IPS DF 4.7 (cell line): ENCODE measurements at regions not wholly inside any gene's neighbourhood (a gene's known extent, or its start where the extent isn't known, plus 50 kb on each side); places are given as distances from the start of the nearest gene placed in this dataset.

Experiments used
- DNase-seq: peaks from one replicate; pipeline ENCODE4 v3.0.0-alpha.2; 2013; ENCODE audit warnings: low spot score; ENCODE audit errors: extremely low read depth

DNA sequence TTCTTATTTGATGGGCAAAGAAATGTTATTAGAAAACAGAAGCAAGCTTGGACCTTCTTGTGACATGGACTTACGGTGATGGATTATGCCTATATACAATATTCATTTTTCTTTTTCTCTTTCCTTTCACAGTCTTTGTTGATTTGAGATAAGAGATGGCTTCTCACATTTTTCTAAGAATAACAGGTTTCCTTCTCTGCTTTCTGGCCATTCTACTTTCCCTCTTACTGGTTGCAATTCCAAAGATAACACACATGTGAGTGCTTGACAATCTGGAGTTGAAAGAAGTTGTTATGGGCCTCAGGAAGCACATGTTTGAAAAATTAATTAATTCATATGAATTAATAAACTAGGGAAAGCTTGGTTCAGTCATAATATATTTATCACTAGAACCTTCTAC, 89.8 kb upstream of the RPS23 start:
- no peak for DNase-seq

DNA sequence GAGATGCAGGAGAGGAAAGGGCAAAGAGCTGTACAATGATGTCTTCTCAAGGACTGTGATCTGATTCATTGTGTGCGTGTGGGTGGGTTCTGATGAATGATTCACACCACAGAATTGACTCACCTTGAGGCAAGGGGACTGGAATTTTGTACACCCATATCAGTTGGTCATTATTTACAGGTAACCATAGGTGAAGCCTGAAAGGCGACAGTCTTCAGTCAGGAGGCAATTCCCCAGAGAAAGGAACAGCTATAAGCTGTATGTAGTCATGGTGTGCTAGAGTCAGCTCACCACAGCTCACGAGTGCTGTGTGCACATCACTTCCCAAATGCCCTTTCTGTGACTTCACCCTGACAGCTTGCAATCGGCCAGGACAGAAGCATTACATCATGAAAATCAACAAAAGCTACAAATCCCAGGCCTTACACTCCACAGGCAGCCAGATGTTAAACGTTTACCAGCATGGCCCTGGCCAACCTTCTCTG, 87.6 kb upstream of the RPS23 start:
- DNase-seq: no peak

DNA sequence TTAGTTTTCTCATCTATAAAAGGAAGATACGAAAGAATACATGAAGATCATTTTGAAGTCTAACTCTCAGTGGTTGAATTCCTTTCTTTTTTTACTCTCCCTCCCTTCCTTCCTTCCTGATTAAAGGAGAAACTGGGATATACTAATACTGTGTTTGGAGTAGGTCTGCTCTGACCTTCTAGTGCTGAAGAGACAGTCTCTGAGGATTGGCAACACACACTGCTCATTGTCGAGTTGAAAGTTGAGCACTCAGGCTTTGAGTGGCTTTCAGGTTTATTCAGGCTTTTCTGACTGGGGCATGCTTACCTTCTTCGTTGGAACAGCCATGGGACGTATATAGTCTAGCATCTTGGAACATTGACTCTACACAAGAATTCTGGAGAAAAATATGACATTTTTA, 86.9 kb upstream of the RPS23 start:
- DNase-seq: no peak

DNA sequence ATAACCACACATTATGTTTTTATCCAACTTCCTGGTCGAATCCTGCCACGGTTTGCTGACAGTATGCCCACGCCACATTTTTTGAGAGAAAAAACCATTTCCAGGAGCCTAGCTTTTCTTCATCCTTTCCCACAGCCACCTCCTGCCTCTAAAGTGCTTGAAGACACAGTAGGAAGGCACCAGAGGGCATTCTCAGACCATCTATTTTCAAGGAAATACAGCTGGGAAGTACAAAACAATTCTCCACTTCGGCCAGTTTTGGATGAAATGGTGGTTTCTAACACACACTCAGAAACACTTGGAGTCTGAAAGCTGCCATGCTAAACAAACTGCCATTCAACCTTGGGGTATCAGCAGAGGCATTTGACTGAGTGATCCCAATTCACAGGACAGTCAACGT, 86.3 kb upstream of the RPS23 start:
- DNase-seq: no peak

DNA sequence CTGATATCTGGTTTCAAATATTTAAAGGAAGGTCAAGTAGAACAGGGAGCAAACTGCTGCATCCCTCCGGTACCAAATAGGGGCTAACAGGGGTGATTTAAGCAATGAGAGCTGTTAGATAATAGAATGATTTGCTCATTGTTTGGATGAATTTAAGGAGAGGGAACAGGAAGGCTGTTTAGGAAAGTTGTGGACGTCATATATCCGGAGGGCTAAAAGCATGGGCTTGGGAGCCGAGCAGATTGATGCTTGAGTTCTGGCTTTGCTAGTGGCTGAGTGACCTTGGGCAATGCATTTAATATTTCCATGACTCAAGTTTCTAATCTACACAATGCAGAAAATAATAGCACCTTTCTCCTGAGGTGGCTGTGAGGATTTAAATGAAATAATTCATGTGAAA, 85.4 kb upstream of the RPS23 start:
- no peak for DNase-seq

DNA sequence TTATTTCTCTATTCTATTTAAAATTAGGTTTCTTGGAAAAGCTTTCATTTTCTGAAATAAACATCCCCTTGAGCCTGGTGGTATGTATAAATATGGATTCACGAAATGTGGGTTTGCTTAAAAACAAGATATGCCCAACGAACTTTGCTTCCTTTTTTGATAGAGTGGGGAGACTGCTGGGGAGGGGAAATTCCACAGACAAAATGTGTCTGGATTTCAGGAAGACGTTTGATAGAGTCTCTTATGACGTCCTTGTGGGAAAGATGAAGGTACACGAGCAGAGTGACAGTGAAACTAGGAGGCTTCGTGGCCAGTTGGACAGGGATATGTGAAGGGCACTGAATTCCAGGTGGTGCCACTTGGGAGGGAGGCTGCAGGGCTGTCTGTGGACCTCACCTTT, 84.5 kb upstream of the RPS23 start:
- DNase-seq: no peak

DNA sequence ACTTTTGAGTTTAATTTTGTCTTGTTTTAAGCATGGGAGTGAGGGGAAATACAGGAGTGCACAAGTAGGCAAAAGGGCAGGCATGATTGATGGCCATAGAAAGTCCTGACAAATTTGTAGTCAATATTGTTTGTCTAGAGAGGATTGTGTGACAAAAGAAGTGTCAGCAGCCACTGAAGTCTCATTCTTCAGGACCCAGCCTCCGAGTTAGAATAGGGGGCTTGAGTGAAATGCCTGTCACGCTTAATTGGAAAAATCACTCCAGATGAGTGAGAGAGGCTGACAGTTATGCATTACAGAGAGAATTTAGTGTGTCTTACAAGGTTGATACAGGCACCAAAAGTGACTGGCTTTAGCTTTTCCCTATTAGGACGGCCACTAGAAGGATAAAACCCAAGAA, 81.9 kb upstream of the RPS23 start:
- DNase-seq: no peak

DNA sequence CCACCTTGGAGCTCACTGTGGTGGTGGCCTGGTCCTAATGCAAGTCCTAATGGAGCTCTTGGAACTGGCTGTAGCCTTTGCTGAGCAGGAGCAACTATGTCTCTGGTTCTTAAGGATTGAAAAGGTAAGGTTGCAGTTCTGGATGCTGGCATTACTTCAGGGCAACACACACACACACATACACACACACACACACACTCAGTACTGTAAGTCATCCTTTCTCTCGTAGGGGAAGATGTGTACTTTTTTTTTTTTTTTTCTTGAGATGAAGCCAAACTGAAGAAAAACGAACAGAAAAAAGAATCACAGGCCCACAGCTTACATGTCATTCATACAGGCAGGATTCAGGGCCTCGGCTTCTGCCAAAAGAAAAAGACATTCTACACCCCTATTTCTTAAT, 81.1 kb upstream of the RPS23 start:
- no peak for DNase-seq

DNA sequence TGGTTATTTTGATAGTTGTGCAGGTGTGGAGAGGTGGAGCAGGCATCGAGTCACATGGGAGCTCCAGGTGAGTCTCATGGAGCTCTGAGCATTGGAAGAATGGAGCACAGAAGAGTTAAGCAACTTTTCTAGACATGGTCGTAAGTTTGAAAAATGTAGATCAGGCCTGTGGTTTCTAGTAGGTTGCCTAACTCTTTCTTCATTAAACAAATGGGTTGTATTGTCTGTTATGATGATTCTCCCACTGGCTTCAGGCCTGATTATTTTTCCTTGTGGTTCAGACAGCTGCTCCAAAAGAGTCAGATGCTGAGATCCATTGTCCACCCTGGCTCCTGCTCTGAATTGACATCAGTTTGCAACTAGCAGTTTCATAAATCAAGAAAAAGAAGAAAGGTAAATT, 80.3 kb upstream of the RPS23 start:
- no peak for DNase-seq

DNA sequence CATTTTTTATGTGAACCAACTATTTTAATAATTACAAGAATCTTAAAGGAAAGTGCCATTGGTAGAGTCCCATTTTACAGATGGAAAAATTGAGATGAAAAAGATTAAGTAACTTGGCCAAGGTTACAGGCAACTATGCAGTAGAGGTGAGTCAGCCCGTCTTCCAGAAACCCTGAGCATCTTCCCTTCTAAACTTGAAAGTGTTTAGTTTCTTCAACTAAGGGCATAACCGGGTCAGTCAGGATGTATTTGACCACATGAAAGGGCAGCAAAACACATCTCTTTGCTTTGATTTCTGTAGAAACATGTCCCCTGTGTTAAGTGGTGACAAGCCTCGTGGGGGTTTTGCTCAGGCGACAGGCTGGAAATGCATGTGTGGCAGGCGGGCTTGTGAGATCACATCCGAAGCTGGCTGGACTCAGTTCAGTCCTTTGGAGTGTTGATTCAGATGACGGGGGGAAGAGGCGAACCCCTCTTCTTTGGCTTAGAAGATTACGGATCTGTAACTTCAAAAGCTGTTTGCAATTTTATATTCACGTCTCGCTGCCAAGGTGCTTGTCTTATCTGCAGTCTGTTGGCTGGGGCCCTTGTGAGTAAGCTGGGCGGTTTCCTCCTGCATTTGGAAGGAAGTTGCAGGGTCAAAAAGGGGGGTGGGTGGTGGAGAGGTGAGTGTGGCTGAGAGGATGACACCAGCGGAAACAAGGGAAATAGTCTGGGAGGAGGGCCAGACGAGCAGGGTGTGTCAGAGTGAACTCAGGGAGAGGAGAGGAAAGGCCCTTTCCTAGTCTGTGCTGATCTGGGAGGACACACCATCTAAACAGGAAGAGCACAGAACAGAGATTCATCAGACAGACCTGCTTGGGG, 78.9 kb upstream of the RPS23 start:
- DNase-seq: no peak

DNA sequence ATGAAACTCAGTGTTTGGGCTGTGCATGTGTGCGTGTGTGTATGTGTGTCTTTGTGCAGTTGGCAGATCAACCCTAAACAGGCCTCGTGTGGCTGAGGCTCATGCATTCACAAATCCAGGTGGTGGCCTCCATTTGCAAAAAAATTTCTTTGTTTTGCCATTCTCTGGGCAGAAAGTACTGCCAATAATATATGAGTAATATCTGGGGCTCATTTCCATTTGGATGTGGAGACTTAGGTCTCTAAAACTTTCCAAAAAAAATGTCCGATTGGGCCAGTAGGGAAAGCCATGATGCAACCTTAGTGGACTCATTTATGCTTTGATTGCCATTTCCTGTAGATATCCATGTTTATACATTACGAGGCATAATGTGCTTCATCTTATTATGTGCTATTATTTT, 77.9 kb upstream of the RPS23 start:
- no peak for DNase-seq

DNA sequence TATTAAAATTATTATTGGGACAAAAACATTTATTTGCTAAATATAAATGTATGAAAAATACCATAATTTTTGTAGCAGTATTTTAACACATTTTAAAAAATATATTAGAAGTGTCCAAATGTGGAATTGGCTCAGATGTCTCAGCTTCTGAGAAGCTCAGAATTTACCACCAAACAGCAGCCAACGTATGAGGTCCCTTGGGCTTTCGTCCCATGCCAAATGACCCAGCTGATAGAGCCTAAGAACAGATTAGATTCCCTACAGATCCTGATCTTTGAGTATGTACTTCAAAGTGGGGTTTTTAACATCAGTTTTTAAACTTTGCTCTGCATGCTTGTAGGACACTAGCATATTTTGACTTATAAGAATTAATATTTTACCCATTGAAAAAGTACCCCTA, 77.3 kb upstream of the RPS23 start:
- DNase-seq: no peak

DNA sequence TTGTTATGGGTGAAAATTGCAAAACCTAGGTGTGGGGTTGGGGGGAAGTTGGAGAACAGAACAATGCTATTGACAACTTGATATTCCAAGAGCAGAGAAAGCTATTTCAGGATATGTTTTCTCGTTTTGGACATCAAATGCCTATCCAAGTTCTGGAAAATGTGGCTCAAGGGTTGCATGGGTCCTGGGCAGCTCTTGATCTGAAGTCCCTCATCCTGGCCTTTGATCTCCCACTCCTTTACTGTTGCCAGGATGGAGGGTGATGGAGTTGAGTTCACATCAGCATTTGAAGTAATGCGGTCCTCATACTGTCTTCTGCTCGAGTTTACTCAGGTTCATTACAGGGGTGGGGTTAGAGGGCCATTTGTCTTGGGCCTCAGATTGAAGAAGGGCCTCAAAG, 76.9 kb upstream of the RPS23 start:
- DNase-seq: no peak

DNA sequence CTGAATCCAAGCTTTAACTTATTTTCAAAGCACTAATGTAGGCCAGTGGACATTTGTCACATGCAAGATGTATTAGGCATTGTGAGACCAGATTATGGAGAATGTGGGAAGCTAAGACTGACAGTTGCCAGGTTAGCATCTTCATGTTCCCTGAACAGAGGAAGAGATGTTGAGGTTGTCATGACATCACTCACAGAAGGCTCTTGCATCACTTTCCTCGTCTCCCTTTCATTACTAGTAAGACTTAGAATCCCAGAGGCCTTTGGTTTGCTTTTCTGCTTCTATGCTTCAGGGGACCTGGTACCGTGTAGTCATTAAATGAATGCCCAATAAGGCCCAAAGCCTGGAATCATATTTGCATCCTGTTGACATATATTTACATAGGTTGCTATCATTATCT, 76.4 kb upstream of the RPS23 start:
- no peak for DNase-seq

DNA sequence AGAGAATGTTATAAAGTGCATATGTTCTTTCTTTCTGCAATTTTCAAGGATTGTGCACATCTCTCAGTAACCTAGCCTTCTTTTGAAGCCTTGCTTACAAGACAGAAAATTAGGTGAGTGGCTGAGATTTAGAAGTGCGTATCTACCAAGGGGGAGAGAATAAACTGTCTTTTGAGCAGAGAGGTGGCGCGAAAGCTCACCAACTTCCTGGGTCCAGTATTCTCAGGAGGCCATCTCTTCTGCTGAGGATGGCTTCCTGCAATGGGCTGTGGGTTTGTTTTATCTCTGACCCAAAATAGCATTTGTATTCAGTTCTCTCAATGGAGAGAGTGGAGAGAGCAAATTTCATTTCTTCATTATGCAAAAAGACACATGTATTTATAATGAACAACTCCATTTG, 75.4 kb upstream of the RPS23 start:
- DNase-seq: no peak

DNA sequence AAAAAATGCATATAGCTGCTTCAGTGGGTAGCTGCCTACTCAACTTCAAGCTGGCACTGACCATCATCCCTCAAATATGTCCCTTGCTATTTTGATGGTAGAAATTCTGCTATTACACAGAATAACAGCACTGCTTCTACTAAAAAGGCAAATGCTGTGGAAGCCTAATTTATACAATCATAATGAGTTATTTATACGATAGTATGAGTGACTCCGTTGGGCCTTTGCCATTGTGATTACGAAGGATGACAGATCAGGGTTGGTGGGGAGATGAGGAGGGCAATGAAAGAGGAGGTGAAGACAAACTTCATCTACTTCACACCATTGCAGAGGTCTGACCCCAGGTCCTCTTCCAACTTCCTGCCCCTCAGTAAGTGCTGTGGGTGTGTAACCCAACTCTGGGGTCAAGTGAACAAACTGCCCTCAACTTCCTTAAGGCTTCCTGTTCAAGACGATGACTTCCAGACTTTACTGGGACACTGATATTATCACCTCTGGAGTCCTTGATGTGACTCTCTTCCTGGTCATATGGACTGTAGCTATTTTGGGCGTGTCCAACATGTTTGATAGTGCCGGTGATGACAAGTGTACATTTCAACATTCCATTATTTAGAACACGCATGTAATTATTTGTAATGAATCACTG, 74.1 kb upstream of the RPS23 start:
- no peak for DNase-seq

DNA sequence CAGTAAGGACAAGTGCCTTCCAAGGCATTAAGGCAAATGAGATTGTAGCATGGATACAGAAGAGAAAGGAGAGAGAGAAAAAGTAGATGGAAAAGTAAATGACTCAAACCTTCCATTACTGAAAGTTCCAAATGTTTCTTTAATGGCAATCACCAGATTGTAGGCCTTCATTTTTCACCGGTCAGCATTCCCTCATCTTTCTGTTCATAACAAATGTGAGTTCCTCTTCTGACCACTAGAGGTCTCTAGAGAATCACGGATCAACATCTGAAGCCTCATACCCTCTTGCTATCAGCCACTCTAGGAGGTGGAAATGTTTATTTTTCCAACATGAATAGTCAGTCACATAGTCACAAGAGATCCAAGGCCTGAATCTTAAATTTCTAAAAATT, 73.6 kb upstream of the RPS23 start:
- peak; percentile 51 for DNase-seq

DNA sequence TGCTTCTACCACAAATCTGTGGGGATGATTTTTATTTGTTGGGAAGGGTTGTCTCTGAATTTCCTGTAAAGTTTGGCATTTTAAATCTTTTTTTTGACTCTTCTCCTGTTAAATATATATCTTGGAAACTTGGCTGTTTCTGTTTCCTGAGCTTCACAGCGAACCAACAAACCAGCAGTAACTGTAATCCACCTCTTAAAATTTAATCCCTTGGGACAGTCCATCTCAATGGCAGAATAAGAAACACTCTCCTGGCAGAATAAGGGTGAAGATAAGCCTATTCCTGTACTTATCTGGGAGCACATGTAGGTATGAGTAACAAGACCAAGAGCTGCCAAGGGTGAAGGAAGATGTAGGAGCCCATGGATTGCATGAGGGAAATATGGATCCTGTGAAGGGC, 73.1 kb upstream of the RPS23 start:
- DNase-seq: no peak

DNA sequence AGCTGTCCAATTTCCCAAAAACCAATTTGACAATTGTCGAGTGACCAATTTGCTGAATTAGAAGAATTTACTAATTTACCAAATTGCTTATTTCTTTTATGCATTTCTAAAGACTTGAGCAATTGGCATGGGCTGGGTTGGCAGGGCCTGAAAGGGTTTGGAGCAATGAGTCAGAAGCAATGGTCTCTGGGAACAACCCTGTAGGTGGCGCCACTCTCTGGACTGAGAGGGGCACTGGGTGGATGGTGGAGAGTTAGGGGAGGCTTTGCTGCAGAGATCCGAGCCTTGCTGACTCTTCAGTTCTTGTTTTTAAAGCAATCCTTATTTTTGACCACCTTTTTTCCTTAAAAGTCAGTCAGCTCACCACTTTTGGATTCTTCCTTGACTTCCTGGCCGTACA, 71.5 kb upstream of the RPS23 start:
- DNase-seq: peak; percentile 41

DNA sequence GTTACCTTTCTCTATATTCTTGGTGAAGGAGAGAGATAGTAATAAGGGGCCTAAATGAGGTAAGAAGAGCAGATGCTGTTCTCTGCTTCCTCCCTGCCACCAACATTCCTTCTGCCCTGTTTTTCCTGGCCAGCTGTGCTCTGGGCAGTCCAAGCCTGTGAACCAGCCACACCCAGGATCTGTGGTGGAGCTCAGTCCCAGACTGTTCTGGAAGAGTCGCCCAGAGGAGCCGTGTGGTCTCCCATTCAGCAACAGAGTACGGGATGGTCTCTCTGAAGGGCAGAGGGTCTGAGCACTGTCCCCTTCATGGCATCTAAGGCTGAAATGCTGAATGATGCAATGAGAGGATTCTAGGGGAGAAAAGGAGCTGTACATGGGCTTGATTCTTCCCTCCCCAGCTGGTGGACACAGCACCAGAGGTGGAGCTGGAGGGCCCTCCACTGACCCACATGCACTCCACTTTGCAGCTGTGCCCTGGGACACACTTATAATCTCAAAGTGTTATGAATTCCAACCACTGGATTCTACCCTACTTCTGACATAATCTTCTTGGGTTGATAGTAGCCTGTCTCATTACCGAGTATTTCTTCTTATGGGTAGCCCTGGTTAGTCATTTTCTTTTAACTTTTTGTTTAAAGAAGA, 70.8 kb upstream of the RPS23 start:
- DNase-seq: no peak

DNA sequence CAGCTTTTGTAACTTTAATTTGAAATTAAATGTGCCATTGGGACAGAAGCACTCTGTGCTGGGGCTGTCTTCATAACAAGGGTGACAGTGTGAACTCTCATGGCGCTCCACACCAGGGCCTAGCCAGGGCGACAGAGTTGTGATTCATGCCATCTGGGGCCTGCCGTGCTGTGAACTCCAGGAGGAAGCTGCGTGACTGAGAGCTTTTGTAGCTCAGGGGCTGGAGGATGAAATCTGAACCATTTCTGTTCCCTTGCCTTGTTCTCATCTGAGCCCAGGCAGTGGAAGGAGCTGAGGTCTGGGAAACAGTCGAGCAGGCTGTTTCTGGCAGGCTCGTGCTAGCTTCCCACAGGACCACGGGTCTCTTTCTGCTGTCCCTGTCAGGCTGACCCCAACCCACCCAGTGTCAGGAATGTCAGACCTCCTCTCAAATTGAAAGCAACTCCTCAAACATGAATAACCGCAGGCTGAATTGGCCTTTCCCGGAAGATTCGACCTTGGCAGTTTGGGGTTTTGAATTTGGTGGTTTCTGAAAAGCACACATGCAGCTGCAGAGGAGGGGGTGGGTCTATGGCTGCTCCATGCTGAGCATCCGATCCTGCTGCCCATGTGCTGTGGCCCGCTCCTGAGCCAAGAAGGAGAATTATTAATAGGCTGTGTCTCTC, 69.2 kb upstream of the RPS23 start:
- no peak for DNase-seq
